SK-N-SH (cell line): ENCODE measurements at regions not wholly inside any gene's neighbourhood (a gene's known extent, or its start where the extent isn't known, plus 50 kb on each side); places are given as distances from the start of the nearest gene placed in this dataset.

ENCODE experiments used
- CTCF ChIA-PET: fragments of 300-600, 350-600 bp; formaldehyde crosslinking; extraction: SDS; loops from one replicate; lab custom pipeline; 2021; lab: Yijun Ruan, JAX
- POLR2A ChIA-PET: fragments of 350-600 bp; sonication (Branson Sonifier 250); formaldehyde crosslinking; extraction: SDS; loops from one replicate; lab custom pipeline; 2020; ENCODE audit warnings: antibody characterized with exemption, inconsistent platforms; lab: Yijun Ruan, JAX
- DNase-seq: peaks from one replicate; pipeline ENCODE4 v3.0.0; 2012
- H2AFZ ChIP-seq: fragments of 200-600 bp; sonication (generic); 2 replicates; pipeline ENCODE4 v1.8.1; 2016; ENCODE audit warnings: antibody characterized with exemption, mild to moderate bottlenecking, low read depth
- H3F3A ChIP-seq: fragments of 200-600 bp; sonication (generic); replicated peaks from 2 replicates; pipeline ENCODE3; 2016; ENCODE audit warnings: antibody characterized with exemption, mild to moderate bottlenecking; ENCODE audit not compliant: insufficient read depth
- H3K27ac ChIP-seq, 2 experiments: fragments of 200-500 bp in 1 of 2; fragments of 200-600 bp in 1 of 2; sonication (Bioruptor generic) in 1 of 2; sonication (generic), shearing (Covaris generic) in 1 of 2; 2 replicates each; pipeline versions ENCODE4 v1.5.1 to v1.6.1; 2014 to 2016; ENCODE audit warnings: low read depth in 2 of 2, inconsistent platforms in 1 of 2, low read length in 1 of 2, mild to moderate bottlenecking in 1 of 2, mixed read lengths in 1 of 2
- H3K27me3 ChIP-seq: fragments of 200-600 bp; sonication (generic), shearing (Covaris generic); 2 replicates; pipeline ENCODE4 v1.6.1; 2016; ENCODE audit warnings: mixed run types; ENCODE audit not compliant: insufficient read depth
- H3K36me3 ChIP-seq, 2 experiments: fragments of 200-500 bp in 1 of 2; fragments of 200-600 bp in 1 of 2; sonication (Bioruptor generic) in 1 of 2; sonication (generic) in 1 of 2; replicated peaks in 1 of 2; 2 replicates each; pipeline versions ENCODE3 to v1.5.1; 2014 to 2016; ENCODE audit warnings: low read length in 1 of 2, mild to moderate bottlenecking in 1 of 2; ENCODE audit not compliant: insufficient read depth in 2 of 2, control insufficient read depth in 1 of 2
- H3K4me1 ChIP-seq, 2 experiments: fragments of 200-500 bp in 1 of 2; fragments of 200-600 bp in 1 of 2; sonication (Bioruptor generic) in 1 of 2; sonication (generic), shearing (Covaris generic) in 1 of 2; 2 replicates each; pipeline versions ENCODE4 v1.5.1 to v1.6.1; 2014 to 2016; ENCODE audit warnings: low read depth in 1 of 2, low read length in 1 of 2, mixed run types in 1 of 2; ENCODE audit not compliant: insufficient read depth in 2 of 2, control insufficient read depth in 1 of 2
- H3K4me2 ChIP-seq: fragments of 200-600 bp; sonication (generic), shearing (Covaris generic); 2 replicates; pipeline ENCODE4 v1.6.1; 2017; ENCODE audit warnings: mixed run types
- H3K4me3 ChIP-seq, 2 experiments: fragments of 200-500 bp in 1 of 2; fragments of 200-600 bp in 1 of 2; sonication (Bioruptor generic) in 1 of 2; sonication (generic), shearing (Covaris generic) in 1 of 2; 2 replicates each; pipeline versions ENCODE4 v1.5.1 to v1.8.1; 2014 to 2016; ENCODE audit warnings: low read depth in 2 of 2, inconsistent platforms in 1 of 2, low read length in 1 of 2, mild to moderate bottlenecking in 1 of 2, mixed read lengths in 1 of 2, moderate library complexity in 1 of 2
- H3K79me2 ChIP-seq: fragments of 200-600 bp; sonication (generic); 2 replicates; pipeline ENCODE4 v1.8.1; 2017; ENCODE audit warnings: mild to moderate bottlenecking; ENCODE audit not compliant: insufficient read depth
- H3K9ac ChIP-seq: fragments of 200-600 bp; sonication (generic); 2 replicates; pipeline ENCODE4 v1.6.1; 2017; ENCODE audit warnings: mixed run types
- H3K9me2 ChIP-seq: fragments of 200-600 bp; sonication (generic); 2 replicates; pipeline ENCODE4 v1.6.1; 2017; ENCODE audit warnings: mixed run types
- H3K9me3 ChIP-seq: fragments of 200-600 bp; sonication (generic); 2 replicates; pipeline ENCODE4 v1.6.1; 2017; ENCODE audit warnings: mixed run types, mild to moderate bottlenecking, moderate library complexity
- H4K20me1 ChIP-seq: fragments of 200-600 bp; sonication (generic); 2 replicates; pipeline ENCODE4 v1.6.1; 2017; ENCODE audit warnings: mild to moderate bottlenecking, mixed run types; ENCODE audit not compliant: insufficient read depth
- ELF1 ChIP-seq: IDR thresholded peaks from 2 replicates; pipeline ENCODE4 v1.4.0; 2012
- EP300 ChIP-seq, 2 experiments: IDR thresholded peaks; 2 replicates each; pipeline versions ENCODE4 v1.4.0 to v1.6.1; 2012; ENCODE audit warnings: borderline replicate concordance in 1 of 2, low read depth in 1 of 2, low read length in 1 of 2
- FOSL2 ChIP-seq: IDR thresholded peaks from 2 replicates; pipeline ENCODE4 v1.4.0; 2012; ENCODE audit warnings: low read depth, mild to moderate bottlenecking, moderate library complexity, borderline replicate concordance
- FOXJ3 ChIP-seq: sonication (generic); formaldehyde crosslinking; IDR thresholded peaks from 2 replicates; pipeline ENCODE4 v1.5.1; 2020; ENCODE audit warnings: mild to moderate bottlenecking, missing genetic modification reagents
- FOXM1 ChIP-seq: IDR thresholded peaks from 2 replicates; pipeline ENCODE4 v1.4.0; 2012; ENCODE audit warnings: low read depth, mild to moderate bottlenecking
- GATA2 ChIP-seq: sonication (generic); formaldehyde crosslinking; IDR thresholded peaks from 2 replicates; pipeline ENCODE4 v1.5.0; 2020; ENCODE audit warnings: mild to moderate bottlenecking, missing genetic modification reagents
- JUND ChIP-seq: IDR thresholded peaks from 2 replicates; pipeline ENCODE4 v1.4.0; 2012
- MEF2A ChIP-seq: IDR thresholded peaks from 2 replicates; pipeline ENCODE4 v1.4.0; 2012; ENCODE audit warnings: low read depth, borderline replicate concordance
- MXI1 ChIP-seq: IDR thresholded peaks from 2 replicates; pipeline ENCODE4 v1.6.1; 2012; ENCODE audit warnings: mild to moderate bottlenecking, low read depth, low read length, improper control_type of control experiment
- NRF1 ChIP-seq: IDR thresholded peaks from 2 replicates; pipeline ENCODE4 v1.6.1; 2012; ENCODE audit warnings: low read depth, mild to moderate bottlenecking, low read length
- TAF1 ChIP-seq: IDR thresholded peaks from 2 replicates; pipeline ENCODE4 v1.6.1; 2012; ENCODE audit warnings: low read depth, mild to moderate bottlenecking, low read length, moderate library complexity, borderline replicate concordance
- TCF12 ChIP-seq: IDR thresholded peaks from 2 replicates; pipeline ENCODE4 v1.4.0; 2012
- TEAD4 ChIP-seq: IDR thresholded peaks from 2 replicates; pipeline ENCODE4 v1.4.0; 2012; ENCODE audit warnings: mild to moderate bottlenecking, borderline replicate concordance; ENCODE audit not compliant: insufficient read depth
- WGBS: methylation state at CpG from one replicate; pipeline ENCODE4 v1.1.6; 2017; ENCODE audit warnings: low lambda C conversion rate; 5-methylcytosine and 5-hydroxymethylcytosine counted together
- TF ChIP-seq, protein P1 (sequence below): IDR thresholded peaks from 2 replicates; pipeline ENCODE4 v1.6.1; 2012; ENCODE audit warnings: mild to moderate bottlenecking, low read depth, low read length, moderate library complexity
- TF ChIP-seq, protein P2 (sequence below): IDR thresholded peaks from 2 replicates; pipeline ENCODE4 v1.4.0; 2012; ENCODE audit warnings: low read depth
- TF ChIP-seq, protein P3 (sequence below): fragments of 200-600 bp; sonication (generic); IDR thresholded peaks from 2 replicates; pipeline ENCODE4 v1.6.1; 2017; ENCODE audit warnings: antibody characterized with exemption, mild to moderate bottlenecking, moderate library complexity
- TF ChIP-seq, protein P4 (sequence below): fragments of 150-350 bp; IDR thresholded peaks from 2 replicates; pipeline ENCODE4 v1.6.1; 2016; ENCODE audit warnings: mild to moderate bottlenecking, low read depth, low read length
- TF ChIP-seq, protein P5 (sequence below): IDR thresholded peaks from 2 replicates; pipeline ENCODE4 v1.4.0; 2012; ENCODE audit warnings: low read depth, borderline replicate concordance

- Histone ChIP-seq H3K27me3 (no peaks in the 10 kb centered on the region), H3K4me3 (no peak overlapping the region), H3K9ac (no peak overlapping the region), H3K27ac (no peak overlapping the region), H3F3A (no peaks in the 10 kb centered on the region), H3K79me2 (no peaks in the 10 kb centered on the region), H3K9me3 (no peaks in the 10 kb centered on the region), H3K36me3 (no peaks in the 10 kb centered on the region), H4K20me1 (no peaks in the 10 kb centered on the region), H3K9me2 (no peaks in the 10 kb centered on the region), H3K4me2 (no peak overlapping the region), H3K4me1 (no peaks in the 10 kb centered on the region), H2AFZ (no peak overlapping the region)
- no peak for TF ChIP-seq NRF1
- TF ChIP-seq, protein P1, sequence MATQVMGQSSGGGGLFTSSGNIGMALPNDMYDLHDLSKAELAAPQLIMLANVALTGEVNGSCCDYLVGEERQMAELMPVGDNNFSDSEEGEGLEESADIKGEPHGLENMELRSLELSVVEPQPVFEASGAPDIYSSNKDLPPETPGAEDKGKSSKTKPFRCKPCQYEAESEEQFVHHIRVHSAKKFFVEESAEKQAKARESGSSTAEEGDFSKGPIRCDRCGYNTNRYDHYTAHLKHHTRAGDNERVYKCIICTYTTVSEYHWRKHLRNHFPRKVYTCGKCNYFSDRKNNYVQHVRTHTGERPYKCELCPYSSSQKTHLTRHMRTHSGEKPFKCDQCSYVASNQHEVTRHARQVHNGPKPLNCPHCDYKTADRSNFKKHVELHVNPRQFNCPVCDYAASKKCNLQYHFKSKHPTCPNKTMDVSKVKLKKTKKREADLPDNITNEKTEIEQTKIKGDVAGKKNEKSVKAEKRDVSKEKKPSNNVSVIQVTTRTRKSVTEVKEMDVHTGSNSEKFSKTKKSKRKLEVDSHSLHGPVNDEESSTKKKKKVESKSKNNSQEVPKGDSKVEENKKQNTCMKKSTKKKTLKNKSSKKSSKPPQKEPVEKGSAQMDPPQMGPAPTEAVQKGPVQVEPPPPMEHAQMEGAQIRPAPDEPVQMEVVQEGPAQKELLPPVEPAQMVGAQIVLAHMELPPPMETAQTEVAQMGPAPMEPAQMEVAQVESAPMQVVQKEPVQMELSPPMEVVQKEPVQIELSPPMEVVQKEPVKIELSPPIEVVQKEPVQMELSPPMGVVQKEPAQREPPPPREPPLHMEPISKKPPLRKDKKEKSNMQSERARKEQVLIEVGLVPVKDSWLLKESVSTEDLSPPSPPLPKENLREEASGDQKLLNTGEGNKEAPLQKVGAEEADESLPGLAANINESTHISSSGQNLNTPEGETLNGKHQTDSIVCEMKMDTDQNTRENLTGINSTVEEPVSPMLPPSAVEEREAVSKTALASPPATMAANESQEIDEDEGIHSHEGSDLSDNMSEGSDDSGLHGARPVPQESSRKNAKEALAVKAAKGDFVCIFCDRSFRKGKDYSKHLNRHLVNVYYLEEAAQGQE, result no peak
- no peak for TF ChIP-seq FOSL2
- TF ChIP-seq, protein P2, sequence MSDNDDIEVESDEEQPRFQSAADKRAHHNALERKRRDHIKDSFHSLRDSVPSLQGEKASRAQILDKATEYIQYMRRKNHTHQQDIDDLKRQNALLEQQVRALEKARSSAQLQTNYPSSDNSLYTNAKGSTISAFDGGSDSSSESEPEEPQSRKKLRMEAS, result no peak
- TF ChIP-seq TCF12, result no peak
- no peak for TF ChIP-seq FOXM1
- TF ChIP-seq MEF2A, result no peak
- no peak for TF ChIP-seq TAF1
- TF ChIP-seq, protein P3, sequence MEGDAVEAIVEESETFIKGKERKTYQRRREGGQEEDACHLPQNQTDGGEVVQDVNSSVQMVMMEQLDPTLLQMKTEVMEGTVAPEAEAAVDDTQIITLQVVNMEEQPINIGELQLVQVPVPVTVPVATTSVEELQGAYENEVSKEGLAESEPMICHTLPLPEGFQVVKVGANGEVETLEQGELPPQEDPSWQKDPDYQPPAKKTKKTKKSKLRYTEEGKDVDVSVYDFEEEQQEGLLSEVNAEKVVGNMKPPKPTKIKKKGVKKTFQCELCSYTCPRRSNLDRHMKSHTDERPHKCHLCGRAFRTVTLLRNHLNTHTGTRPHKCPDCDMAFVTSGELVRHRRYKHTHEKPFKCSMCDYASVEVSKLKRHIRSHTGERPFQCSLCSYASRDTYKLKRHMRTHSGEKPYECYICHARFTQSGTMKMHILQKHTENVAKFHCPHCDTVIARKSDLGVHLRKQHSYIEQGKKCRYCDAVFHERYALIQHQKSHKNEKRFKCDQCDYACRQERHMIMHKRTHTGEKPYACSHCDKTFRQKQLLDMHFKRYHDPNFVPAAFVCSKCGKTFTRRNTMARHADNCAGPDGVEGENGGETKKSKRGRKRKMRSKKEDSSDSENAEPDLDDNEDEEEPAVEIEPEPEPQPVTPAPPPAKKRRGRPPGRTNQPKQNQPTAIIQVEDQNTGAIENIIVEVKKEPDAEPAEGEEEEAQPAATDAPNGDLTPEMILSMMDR, result no peak
- no peak for TF ChIP-seq TEAD4
- no peak for TF ChIP-seq JUND
- TF ChIP-seq, protein P4, sequence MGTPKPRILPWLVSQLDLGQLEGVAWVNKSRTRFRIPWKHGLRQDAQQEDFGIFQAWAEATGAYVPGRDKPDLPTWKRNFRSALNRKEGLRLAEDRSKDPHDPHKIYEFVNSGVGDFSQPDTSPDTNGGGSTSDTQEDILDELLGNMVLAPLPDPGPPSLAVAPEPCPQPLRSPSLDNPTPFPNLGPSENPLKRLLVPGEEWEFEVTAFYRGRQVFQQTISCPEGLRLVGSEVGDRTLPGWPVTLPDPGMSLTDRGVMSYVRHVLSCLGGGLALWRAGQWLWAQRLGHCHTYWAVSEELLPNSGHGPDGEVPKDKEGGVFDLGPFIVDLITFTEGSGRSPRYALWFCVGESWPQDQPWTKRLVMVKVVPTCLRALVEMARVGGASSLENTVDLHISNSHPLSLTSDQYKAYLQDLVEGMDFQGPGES, result no peak
- no peak for TF ChIP-seq MXI1
- TF ChIP-seq GATA2 (CRISPR knock-in tag), result no peak
- TF ChIP-seq, protein P5, sequence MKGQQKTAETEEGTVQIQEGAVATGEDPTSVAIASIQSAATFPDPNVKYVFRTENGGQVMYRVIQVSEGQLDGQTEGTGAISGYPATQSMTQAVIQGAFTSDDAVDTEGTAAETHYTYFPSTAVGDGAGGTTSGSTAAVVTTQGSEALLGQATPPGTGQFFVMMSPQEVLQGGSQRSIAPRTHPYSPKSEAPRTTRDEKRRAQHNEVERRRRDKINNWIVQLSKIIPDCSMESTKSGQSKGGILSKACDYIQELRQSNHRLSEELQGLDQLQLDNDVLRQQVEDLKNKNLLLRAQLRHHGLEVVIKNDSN, result no peak
- no peak for TF ChIP-seq ELF1
- no peak for TF ChIP-seq FOXJ3 (CRISPR knock-in tag)
- TF ChIP-seq EP300 (IDR thresholded peaks at IDR 0.05; ENCODE audit: borderline replicate concordance in 1 of 2, low read depth in 1 of 2, low read length in 1 of 2), result no peak
- CTCF ChIA-PET, result no interaction called here
- POLR2A ChIA-PET, result no interaction called here
- WGBS, result 82% methylated on average over 5 of the region's 5 CpGs
- no peak for DNase-seq
Observed at GRCh38 chr7:83777406-83778072, 128.6 kb upstream of the SEMA3E start.
